ENCODE measurements at regions not wholly inside any gene's neighbourhood (a gene's known extent, or its start where the extent isn't known, plus 50 kb on each side); places are given as distances from the start of the nearest gene placed in this dataset.
"Not testable (repeated sequence)": the region's sequence is repeated elsewhere in the genome, so short reads cannot be mapped to it uniquely, and the experiment has no call there.

DNA sequence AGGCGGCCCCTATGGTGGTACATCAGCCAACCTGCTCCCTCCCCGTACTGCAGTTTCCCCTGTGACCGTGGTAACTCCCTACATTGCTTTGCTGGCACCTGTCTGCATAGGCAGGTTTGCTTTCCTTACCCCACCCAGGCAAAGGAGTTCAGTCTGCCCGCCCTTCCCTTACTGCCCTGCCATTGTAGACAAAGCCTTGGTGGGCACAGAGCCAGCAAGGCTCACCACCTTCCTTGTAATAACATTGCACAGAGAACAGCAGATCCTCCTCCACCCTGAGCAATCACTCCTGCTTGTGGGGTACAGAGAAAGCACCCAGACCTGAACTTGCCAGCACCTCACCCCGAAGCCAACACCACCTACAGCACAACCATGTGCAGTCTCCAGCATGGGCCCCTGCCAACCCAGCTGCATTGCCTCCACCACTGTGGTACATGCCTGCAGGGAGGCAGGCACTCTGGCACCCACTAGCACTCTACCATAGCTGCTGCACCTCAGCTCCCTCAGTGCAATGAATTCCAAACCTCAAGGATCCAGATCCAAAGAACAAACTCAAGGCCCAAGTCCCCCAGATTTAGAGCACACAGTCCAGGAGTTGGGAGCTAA, 192.7 kb upstream of the KCNMB2 start:
- Histone ChIP-seq H3K9me3 (no peaks in the 10 kb centered on the region), H3K4me1 (no peaks in the 10 kb centered on the region), H3K36me3 (ENCODE audit: insufficient read depth in 1 of 2, low read depth in 1 of 2) (no peaks in the 10 kb centered on the region), H3K4me3 (no peak overlapping the region), H3K27me3 (ENCODE audit: insufficient read depth in 3 of 3, low read length in 2 of 3) (no peaks in the 10 kb centered on the region), H3K27ac (no peak overlapping the region)
- DNase-seq, result no peak
- no peak for ATAC-seq
- 90 to 97% (median 92%) methylated on average over 5 of the region's 5 CpGs for WGBS, 3 donors
- intact Hi-C loops (cut with DNase I), result no loop called here
- TF ChIP-seq, protein P1, sequence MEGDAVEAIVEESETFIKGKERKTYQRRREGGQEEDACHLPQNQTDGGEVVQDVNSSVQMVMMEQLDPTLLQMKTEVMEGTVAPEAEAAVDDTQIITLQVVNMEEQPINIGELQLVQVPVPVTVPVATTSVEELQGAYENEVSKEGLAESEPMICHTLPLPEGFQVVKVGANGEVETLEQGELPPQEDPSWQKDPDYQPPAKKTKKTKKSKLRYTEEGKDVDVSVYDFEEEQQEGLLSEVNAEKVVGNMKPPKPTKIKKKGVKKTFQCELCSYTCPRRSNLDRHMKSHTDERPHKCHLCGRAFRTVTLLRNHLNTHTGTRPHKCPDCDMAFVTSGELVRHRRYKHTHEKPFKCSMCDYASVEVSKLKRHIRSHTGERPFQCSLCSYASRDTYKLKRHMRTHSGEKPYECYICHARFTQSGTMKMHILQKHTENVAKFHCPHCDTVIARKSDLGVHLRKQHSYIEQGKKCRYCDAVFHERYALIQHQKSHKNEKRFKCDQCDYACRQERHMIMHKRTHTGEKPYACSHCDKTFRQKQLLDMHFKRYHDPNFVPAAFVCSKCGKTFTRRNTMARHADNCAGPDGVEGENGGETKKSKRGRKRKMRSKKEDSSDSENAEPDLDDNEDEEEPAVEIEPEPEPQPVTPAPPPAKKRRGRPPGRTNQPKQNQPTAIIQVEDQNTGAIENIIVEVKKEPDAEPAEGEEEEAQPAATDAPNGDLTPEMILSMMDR (IDR thresholded peaks at IDR 0.05), result no peak

DNA sequence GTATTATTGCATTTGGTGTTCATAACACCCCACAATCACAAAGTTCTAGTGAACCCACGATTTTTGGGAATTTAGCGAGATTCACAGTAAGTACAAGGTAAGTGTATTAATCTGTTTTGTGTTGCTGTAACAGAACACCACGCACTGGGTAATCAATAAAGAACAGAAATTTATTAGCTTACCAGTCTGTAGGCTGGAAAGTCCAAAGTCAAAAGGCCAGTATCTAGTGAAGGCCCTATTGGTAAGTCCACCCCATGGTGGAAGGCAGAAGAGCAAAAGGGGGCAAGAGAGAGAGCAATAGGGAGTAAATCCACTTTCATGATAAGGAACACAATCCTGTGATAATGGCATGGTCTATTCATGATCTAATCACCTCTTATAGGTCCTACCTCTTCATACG, 190.3 kb upstream of the KCNMB2 start:
- H3K4me1 ChIP-seq, result no peaks in the 10 kb centered on the region
- H3K27ac ChIP-seq, result no peak overlapping the region
- intact Hi-C loops (cut with DNase I), result no loop called here
- H3K36me3 ChIP-seq (ENCODE audit: insufficient read depth in 1 of 2, low read depth in 1 of 2), result no peaks in the 10 kb centered on the region
- ATAC-seq, result no peak
- TF ChIP-seq, protein P1 (IDR thresholded peaks at IDR 0.05), result no peak
- H3K27me3 ChIP-seq (ENCODE audit: insufficient read depth in 3 of 3, low read length in 2 of 3), result no peaks in the 10 kb centered on the region
- no peak overlapping the region for H3K4me3 ChIP-seq
- DNase-seq, result no peak
- no peaks in the 10 kb centered on the region for H3K9me3 ChIP-seq
- WGBS, 3 donors, result 96 to 97% (median 96%) methylated on average over 4 of the region's 4 CpGs

DNA sequence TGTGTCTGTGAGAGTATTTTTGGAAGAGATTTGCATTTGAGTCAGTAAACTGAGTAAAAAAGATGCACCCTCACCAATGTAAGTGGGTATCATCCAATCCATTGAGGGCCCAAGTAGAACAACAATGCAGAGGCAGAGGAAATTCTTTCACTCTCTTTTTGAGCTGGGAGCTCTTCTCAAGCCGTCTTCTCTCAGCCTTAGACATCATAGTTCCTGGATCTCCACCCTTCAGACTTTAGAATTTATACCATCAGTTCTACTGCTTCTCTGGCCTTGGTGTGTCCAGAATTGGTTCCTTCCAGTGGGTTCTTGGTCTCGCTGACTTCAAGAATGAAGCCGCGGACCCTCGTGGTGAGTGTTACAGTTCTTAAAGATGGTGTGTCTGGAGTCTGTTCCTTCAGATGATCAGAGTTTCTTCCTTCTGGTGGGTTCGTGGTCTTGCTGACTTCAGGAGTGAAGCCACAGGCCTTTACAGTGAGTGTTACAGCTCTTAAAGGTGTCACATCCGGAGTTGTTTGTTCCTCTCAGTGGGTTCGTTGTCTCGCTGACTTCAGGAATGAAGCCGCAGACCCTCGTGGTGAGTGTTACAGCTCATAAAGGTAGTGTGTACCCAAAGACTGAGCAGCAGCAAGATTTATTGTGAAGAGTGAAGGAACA, 187.5 kb upstream of the KCNMB2 start:
- H3K4me1 ChIP-seq, result peaks cover 15% of the 10 kb centered on the region
- H3K27ac ChIP-seq; DNase-seq; H3K36me3 ChIP-seq (ENCODE audit: insufficient read depth in 1 of 2, low read depth in 1 of 2); ATAC-seq; H3K9me3 ChIP-seq; intact Hi-C loops (cut with DNase I); H3K27me3 ChIP-seq (ENCODE audit: insufficient read depth in 3 of 3, low read length in 2 of 3); H3K4me3 ChIP-seq: not testable (repeated sequence)
- WGBS, 3 donors, result 95 to 98% (median 97%) methylated on average over 11 of the region's 11 CpGs

DNA sequence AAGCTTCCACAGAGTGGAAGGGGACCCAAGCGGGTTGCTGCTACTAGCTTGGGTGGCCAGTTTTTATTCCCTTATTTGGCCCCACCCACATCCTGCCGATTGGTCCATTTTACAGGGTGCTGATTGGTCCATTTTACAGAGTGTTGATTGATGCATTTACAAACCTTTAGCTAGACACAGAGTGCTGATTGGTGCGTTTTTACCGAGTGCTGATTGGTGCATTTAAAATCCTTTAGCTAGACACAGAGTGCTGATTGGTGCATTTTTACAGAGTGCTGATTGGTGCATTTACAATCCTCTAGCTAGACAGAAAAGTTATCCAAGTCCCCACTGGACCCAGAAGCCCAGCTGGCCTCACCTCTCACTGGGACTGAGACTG, 187.0 kb upstream of the KCNMB2 start:
- intact Hi-C loops (cut with DNase I), result not testable (repeated sequence)

DNA sequence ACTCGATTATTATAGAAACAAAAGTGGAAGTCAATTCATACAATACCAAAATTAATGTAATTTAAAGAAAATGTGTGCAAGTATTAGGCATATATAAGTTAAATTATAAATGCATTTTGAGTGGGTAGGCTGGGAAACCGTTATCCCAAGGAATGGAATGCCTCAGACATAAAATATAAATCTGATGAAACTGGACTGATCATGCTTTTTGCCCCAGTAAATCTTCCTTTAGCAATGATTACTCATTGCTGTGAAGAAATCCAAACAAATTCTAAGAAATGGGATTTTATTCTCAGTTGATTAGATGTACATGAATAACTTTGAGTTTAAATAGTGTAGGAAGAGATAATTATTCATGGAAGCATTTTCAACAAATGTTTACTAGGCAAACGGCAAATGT, 185.5 kb upstream of the KCNMB2 start:
- no peak for DNase-seq
- Histone ChIP-seq H3K9me3 (no peaks in the 10 kb centered on the region), H3K4me3 (no peak overlapping the region), H3K27ac (no peak overlapping the region), H3K27me3 (ENCODE audit: insufficient read depth in 3 of 3, low read length in 2 of 3) (no peaks in the 10 kb centered on the region), H3K4me1 (peaks cover 15% of the 10 kb centered on the region), H3K36me3 (ENCODE audit: insufficient read depth in 1 of 2, low read depth in 1 of 2) (no peaks in the 10 kb centered on the region)
- intact Hi-C loops (cut with DNase I), result no loop called here
- WGBS, 3 donors, result 76 to 84% (median 78%) methylated on average over 3 of the region's 3 CpGs
- TF ChIP-seq, protein P1 (IDR thresholded peaks at IDR 0.05), result no peak
- no peak for ATAC-seq

More for the DNA sequence above, 187.0 kb upstream of the KCNMB2 start:
- not testable (repeated sequence) for ATAC-seq; H3K27ac ChIP-seq; H3K36me3 ChIP-seq (ENCODE audit: insufficient read depth in 1 of 2, low read depth in 1 of 2); H3K27me3 ChIP-seq (ENCODE audit: insufficient read depth in 3 of 3, low read length in 2 of 3); H3K4me3 ChIP-seq; H3K9me3 ChIP-seq; DNase-seq
- 97 to 99% (median 97%) methylated on average over 4 of the region's 4 CpGs for WGBS, 3 donors
- peaks cover 15% of the 10 kb centered on the region for H3K4me1 ChIP-seq
